ENCODE measurements at regions not wholly inside any gene's neighbourhood (a gene's known extent, or its start where the extent isn't known, plus 50 kb on each side); places are given as distances from the start of the nearest gene placed in this dataset.
A peak's percentile ranks its signal among the peaks of the same experiment; 100 is the strongest.

GRCh38 chr7:22566176-22566575 lies 66.2 kb upstream of the STEAP1B start:
- no peak overlapping the region for H3K9ac ChIP-seq (ENCODE audit: insufficient read depth, low read length)
- TF ChIP-seq, protein P1, sequence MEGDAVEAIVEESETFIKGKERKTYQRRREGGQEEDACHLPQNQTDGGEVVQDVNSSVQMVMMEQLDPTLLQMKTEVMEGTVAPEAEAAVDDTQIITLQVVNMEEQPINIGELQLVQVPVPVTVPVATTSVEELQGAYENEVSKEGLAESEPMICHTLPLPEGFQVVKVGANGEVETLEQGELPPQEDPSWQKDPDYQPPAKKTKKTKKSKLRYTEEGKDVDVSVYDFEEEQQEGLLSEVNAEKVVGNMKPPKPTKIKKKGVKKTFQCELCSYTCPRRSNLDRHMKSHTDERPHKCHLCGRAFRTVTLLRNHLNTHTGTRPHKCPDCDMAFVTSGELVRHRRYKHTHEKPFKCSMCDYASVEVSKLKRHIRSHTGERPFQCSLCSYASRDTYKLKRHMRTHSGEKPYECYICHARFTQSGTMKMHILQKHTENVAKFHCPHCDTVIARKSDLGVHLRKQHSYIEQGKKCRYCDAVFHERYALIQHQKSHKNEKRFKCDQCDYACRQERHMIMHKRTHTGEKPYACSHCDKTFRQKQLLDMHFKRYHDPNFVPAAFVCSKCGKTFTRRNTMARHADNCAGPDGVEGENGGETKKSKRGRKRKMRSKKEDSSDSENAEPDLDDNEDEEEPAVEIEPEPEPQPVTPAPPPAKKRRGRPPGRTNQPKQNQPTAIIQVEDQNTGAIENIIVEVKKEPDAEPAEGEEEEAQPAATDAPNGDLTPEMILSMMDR (conservative IDR thresholded peaks at IDR 0.05 in 1 of 2, IDR thresholded peaks at IDR 0.05 in 1 of 2; ENCODE audit: low read depth in 1 of 2, low read length in 2 of 2), result no peak
- TF ChIP-seq EZH2 (IDR thresholded peaks at IDR 0.05; ENCODE audit: low read length, missing control alignments), result no peak
- H3K27ac ChIP-seq (ENCODE audit: insufficient read depth, low read length), result no peak overlapping the region
- no peak overlapping the region for H2AFZ ChIP-seq (ENCODE audit: low read length)
- no peaks in the 10 kb centered on the region for H4K20me1 ChIP-seq (ENCODE audit: control insufficient read depth, extremely low read depth, insufficient read depth, low read length)
- no peaks in the 10 kb centered on the region for H3K27me3 ChIP-seq (ENCODE audit: control insufficient read depth, insufficient read depth, low read length)
- no peak overlapping the region for H3K4me3 ChIP-seq (replicated peaks in 1 of 4; ENCODE audit: control extremely low read depth in 1 of 4, insufficient read depth in 1 of 4, low read depth in 3 of 4, low read length in 4 of 4)
- no peaks in the 10 kb centered on the region for H3K36me3 ChIP-seq (ENCODE audit: control insufficient read depth, insufficient read depth, low read length)
- no peaks in the 10 kb centered on the region for H3K79me2 ChIP-seq (ENCODE audit: control insufficient read depth, insufficient read depth, low read length)
- no peaks in the 10 kb centered on the region for H3K9me3 ChIP-seq (ENCODE audit: control insufficient read depth, insufficient read depth, low read depth, low read length)
- H3K4me2 ChIP-seq (ENCODE audit: extremely low read depth, insufficient read depth, low read length), result no peak overlapping the region
- peaks cover 31% of the 10 kb centered on the region for H3K4me1 ChIP-seq (ENCODE audit: control insufficient read depth, extremely low read depth, insufficient read depth, low read length)
- DNase-seq (ENCODE audit: low read depth in 2 of 2), result no peak

DNA sequence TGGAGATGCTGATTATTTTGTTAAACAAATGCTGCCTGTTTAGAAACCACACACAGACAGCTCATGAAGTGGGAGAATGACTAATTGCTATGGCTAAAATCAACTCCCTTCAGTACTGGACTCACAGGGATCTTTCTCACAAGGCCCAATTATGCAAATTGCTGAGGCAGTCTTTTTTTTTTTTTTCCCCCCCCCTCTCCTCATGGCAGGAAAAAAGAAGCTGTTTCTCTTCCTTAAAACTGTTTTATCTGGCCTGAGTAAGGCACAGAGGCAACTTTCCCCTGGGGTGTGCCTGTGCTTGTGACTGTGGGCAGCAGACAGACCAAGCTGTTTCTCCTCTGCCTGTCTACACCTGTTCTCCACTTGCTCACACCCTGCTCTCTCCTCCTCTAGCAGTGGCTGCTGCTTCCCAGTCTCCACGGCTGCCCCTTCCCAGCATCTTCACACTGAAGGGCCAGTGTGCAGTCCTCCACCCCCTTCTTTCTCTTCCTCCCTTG lies 65.4 kb upstream of the STEAP1B start:
- H3K4me2 ChIP-seq (ENCODE audit: extremely low read depth, insufficient read depth, low read length), result peak overlapping the region; percentile 56
- no peaks in the 10 kb centered on the region for H3K9me3 ChIP-seq (ENCODE audit: control insufficient read depth, insufficient read depth, low read depth, low read length)
- TF ChIP-seq EZH2 (IDR thresholded peaks at IDR 0.05; ENCODE audit: low read length, missing control alignments), result no peak
- TF ChIP-seq, protein P1 (conservative IDR thresholded peaks at IDR 0.05 in 1 of 2, IDR thresholded peaks at IDR 0.05 in 1 of 2; ENCODE audit: low read depth in 1 of 2, low read length in 2 of 2), result no peak
- no peaks in the 10 kb centered on the region for H4K20me1 ChIP-seq (ENCODE audit: control insufficient read depth, extremely low read depth, insufficient read depth, low read length)
- H3K36me3 ChIP-seq (ENCODE audit: control insufficient read depth, insufficient read depth, low read length), result no peaks in the 10 kb centered on the region
- H3K79me2 ChIP-seq (ENCODE audit: control insufficient read depth, insufficient read depth, low read length), result no peaks in the 10 kb centered on the region
- H2AFZ ChIP-seq (ENCODE audit: low read length), result no peak overlapping the region
- DNase-seq (ENCODE audit: low read depth in 2 of 2), result peak; percentile 56 to 94
- H3K9ac ChIP-seq (ENCODE audit: insufficient read depth, low read length), result no peak overlapping the region
- peak overlapping the region; percentile 61 for H3K27ac ChIP-seq (ENCODE audit: insufficient read depth, low read length)
- H3K27me3 ChIP-seq (ENCODE audit: control insufficient read depth, insufficient read depth, low read length), result no peaks in the 10 kb centered on the region
- H3K4me1 ChIP-seq (ENCODE audit: control insufficient read depth, extremely low read depth, insufficient read depth, low read length), result peaks cover 34% of the 10 kb centered on the region
- H3K4me3 ChIP-seq (replicated peaks in 1 of 4; ENCODE audit: control extremely low read depth in 1 of 4, insufficient read depth in 1 of 4, low read depth in 3 of 4, low read length in 4 of 4), result no peak overlapping the region

- no peak overlapping the region for H3K4me3 ChIP-seq (replicated peaks in 1 of 4; ENCODE audit: control extremely low read depth in 1 of 4, insufficient read depth in 1 of 4, low read depth in 3 of 4, low read length in 4 of 4)
Measured at GRCh38 chr7:22564511-22565045, 64.6 kb upstream of the STEAP1B start.

More at GRCh38 chr7:22564511-22565045, 64.6 kb upstream of the STEAP1B start:
- H2AFZ ChIP-seq (ENCODE audit: low read length), result no peak overlapping the region
- H3K27ac ChIP-seq (ENCODE audit: insufficient read depth, low read length), result peak overlapping the region; percentile 61
- no peak overlapping the region for H3K9ac ChIP-seq (ENCODE audit: insufficient read depth, low read length)
- no peaks in the 10 kb centered on the region for H4K20me1 ChIP-seq (ENCODE audit: control insufficient read depth, extremely low read depth, insufficient read depth, low read length)
- TF ChIP-seq, protein P1 (conservative IDR thresholded peaks at IDR 0.05 in 1 of 2, IDR thresholded peaks at IDR 0.05 in 1 of 2; ENCODE audit: low read depth in 1 of 2, low read length in 2 of 2), result no peak
- no peak for TF ChIP-seq EZH2 (IDR thresholded peaks at IDR 0.05; ENCODE audit: low read length, missing control alignments)
- peak overlapping the region; percentile 13 for H3K4me2 ChIP-seq (ENCODE audit: extremely low read depth, insufficient read depth, low read length)
- H3K36me3 ChIP-seq (ENCODE audit: control insufficient read depth, insufficient read depth, low read length), result no peaks in the 10 kb centered on the region
- H3K79me2 ChIP-seq (ENCODE audit: control insufficient read depth, insufficient read depth, low read length), result no peaks in the 10 kb centered on the region
- no peaks in the 10 kb centered on the region for H3K27me3 ChIP-seq (ENCODE audit: control insufficient read depth, insufficient read depth, low read length)
- peak; percentile 81 to 97 for DNase-seq (ENCODE audit: low read depth in 2 of 2)
- H3K4me1 ChIP-seq (ENCODE audit: control insufficient read depth, extremely low read depth, insufficient read depth, low read length), result peaks cover 36% of the 10 kb centered on the region
- no peaks in the 10 kb centered on the region for H3K9me3 ChIP-seq (ENCODE audit: control insufficient read depth, insufficient read depth, low read depth, low read length)
